Fibroblast of lung (primary cell): ENCODE measurements at regions not wholly inside any gene's neighbourhood (a gene's known extent, or its start where the extent isn't known, plus 50 kb on each side); places are given as distances from the start of the nearest gene placed in this dataset.

Source experiments
- DNase-seq, 2 donors: peaks; one replicate each; pipeline versions ENCODE4 v3.0.0 to v3.0.0-alpha.2; 2010; ENCODE audit warnings: low read depth in 2 of 2
- H2AFZ ChIP-seq: 2 replicates; pipeline ENCODE4 v1.5.1; 2012; ENCODE audit warnings: low read length, control low read depth, inconsistent platforms
- H3K27ac ChIP-seq: 2 replicates; pipeline ENCODE4 v1.5.1; 2011; ENCODE audit warnings: low read length, control low read depth; ENCODE audit not compliant: insufficient read depth
- H3K27me3 ChIP-seq: 2 replicates; pipeline ENCODE4 v1.5.1; 2011; ENCODE audit warnings: mild to moderate bottlenecking, low read length; ENCODE audit not compliant: control insufficient read depth, insufficient read depth
- H3K36me3 ChIP-seq: 2 replicates; pipeline ENCODE4 v1.5.1; 2011; ENCODE audit warnings: low read length; ENCODE audit not compliant: control insufficient read depth, insufficient read depth
- H3K4me1 ChIP-seq: 2 replicates; pipeline ENCODE4 v1.5.1; 2011; ENCODE audit warnings: low read length; ENCODE audit not compliant: control insufficient read depth, insufficient read depth; ENCODE audit errors: extremely low read depth
- H3K4me2 ChIP-seq: 2 replicates; pipeline ENCODE4 v1.5.1; 2011; ENCODE audit warnings: low read length, control low read depth; ENCODE audit not compliant: insufficient read depth; ENCODE audit errors: extremely low read depth
- H3K4me3 ChIP-seq, 4 experiments: fragments of 200-600 bp in 1 of 4; sonication (generic) in 1 of 4; replicated peaks in 1 of 4; 2 replicates each; pipeline ENCODE4 v1.5.1; 2011 to 2016; ENCODE audit warnings: low read length in 4 of 4, low read depth in 3 of 4, mild to moderate bottlenecking in 3 of 4, control low read depth in 2 of 4, inconsistent platforms in 1 of 4, mixed read lengths in 1 of 4; ENCODE audit not compliant: insufficient read depth in 1 of 4; ENCODE audit errors: control extremely low read depth in 1 of 4
- H3K79me2 ChIP-seq: 2 replicates; pipeline ENCODE4 v1.5.1; 2012; ENCODE audit warnings: mild to moderate bottlenecking, low read length, inconsistent platforms; ENCODE audit not compliant: control insufficient read depth, insufficient read depth
- H3K9ac ChIP-seq: 2 replicates; pipeline ENCODE4 v1.5.1; 2011; ENCODE audit warnings: mild to moderate bottlenecking, low read length, control low read depth; ENCODE audit not compliant: insufficient read depth
- H3K9me3 ChIP-seq: 2 replicates; pipeline ENCODE4 v1.5.1; 2012; ENCODE audit warnings: low read depth, low read length; ENCODE audit not compliant: control insufficient read depth, insufficient read depth
- H4K20me1 ChIP-seq: 2 replicates; pipeline ENCODE4 v1.5.1; 2011; ENCODE audit warnings: low read length; ENCODE audit not compliant: control insufficient read depth, insufficient read depth; ENCODE audit errors: extremely low read depth
- EZH2 ChIP-seq: IDR thresholded peaks from 2 replicates; pipeline ENCODE4 v1.5.1; 2012; ENCODE audit warnings: low read length, control low read depth, mild to moderate bottlenecking; ENCODE audit errors: missing control alignments
- TF ChIP-seq, protein P1 (sequence below), 2 donors: IDR thresholded peaks in 1 of 2; conservative IDR thresholded peaks in 1 of 2; 1 replicate in 1 of 2; 2 replicates in 1 of 2; pipeline ENCODE4 v1.5.1; 2011 to 2012; ENCODE audit warnings: low read length in 2 of 2, control low read depth in 1 of 2, inconsistent platforms in 1 of 2, low read depth in 1 of 2, mild to moderate bottlenecking in 1 of 2

DNA sequence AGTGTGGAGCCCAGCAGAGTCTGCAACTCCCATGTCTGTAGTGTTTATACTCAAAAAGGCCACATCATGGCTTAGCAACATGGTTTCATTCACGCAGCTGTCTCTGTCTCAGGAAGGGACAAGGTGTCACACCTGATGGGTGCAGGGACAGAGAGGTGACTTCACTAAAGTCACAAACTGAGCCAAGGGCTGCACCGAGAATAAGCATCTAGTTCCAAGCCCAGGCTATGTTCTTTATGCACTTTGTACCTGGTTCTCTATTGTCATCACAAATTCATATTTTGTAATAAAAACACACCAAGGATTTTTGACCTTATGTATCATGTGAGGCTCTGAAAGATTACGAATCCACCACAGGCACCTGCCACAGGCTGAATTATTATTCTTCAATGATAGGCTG lies 64.9 kb upstream of the STK32A start:
- no peaks in the 10 kb centered on the region for H4K20me1 ChIP-seq
- H3K36me3 ChIP-seq: no peaks in the 10 kb centered on the region
- H3K27ac ChIP-seq: no peak overlapping the region
- H3K4me1 ChIP-seq: peaks cover 7% of the 10 kb centered on the region
- no peak overlapping the region for H3K4me3 ChIP-seq
- H3K9me3 ChIP-seq: no peaks in the 10 kb centered on the region
- no peak overlapping the region for H3K9ac ChIP-seq
- H2AFZ ChIP-seq: no peak overlapping the region
- TF ChIP-seq EZH2: no peak
- TF ChIP-seq, protein P1, sequence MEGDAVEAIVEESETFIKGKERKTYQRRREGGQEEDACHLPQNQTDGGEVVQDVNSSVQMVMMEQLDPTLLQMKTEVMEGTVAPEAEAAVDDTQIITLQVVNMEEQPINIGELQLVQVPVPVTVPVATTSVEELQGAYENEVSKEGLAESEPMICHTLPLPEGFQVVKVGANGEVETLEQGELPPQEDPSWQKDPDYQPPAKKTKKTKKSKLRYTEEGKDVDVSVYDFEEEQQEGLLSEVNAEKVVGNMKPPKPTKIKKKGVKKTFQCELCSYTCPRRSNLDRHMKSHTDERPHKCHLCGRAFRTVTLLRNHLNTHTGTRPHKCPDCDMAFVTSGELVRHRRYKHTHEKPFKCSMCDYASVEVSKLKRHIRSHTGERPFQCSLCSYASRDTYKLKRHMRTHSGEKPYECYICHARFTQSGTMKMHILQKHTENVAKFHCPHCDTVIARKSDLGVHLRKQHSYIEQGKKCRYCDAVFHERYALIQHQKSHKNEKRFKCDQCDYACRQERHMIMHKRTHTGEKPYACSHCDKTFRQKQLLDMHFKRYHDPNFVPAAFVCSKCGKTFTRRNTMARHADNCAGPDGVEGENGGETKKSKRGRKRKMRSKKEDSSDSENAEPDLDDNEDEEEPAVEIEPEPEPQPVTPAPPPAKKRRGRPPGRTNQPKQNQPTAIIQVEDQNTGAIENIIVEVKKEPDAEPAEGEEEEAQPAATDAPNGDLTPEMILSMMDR (conservative IDR thresholded peaks at IDR 0.05 in 1 of 2, IDR thresholded peaks at IDR 0.05 in 1 of 2; ENCODE audit: low read depth in 1 of 2, low read length in 2 of 2): no peak
- no peaks in the 10 kb centered on the region for H3K27me3 ChIP-seq
- no peak for DNase-seq
- no peaks in the 10 kb centered on the region for H3K79me2 ChIP-seq
- H3K4me2 ChIP-seq: no peak overlapping the region

DNA sequence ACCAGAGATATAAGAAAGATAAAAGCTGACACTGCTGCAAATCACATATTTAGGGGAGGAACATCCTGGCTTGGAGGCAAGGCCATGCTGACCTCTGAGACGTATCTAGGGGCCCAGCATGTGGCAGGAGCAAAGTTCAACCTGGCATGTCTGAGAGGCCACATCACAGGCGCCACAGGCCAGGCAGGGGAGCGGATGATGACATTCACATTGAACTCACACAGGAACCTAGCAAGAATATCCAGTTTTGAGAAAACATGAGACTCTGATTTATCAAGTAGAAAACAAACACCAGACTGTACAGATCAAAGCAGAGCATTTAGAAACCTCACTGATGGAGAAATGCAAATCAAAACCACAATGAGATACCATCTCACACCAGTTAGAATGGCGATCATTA lies 64.2 kb upstream of the STK32A start:
- Histone ChIP-seq H3K4me2 (no peak overlapping the region), H3K79me2 (no peaks in the 10 kb centered on the region), H2AFZ (no peak overlapping the region), H3K4me1 (peaks cover 7% of the 10 kb centered on the region), H4K20me1 (no peaks in the 10 kb centered on the region), H3K4me3 (no peak overlapping the region), H3K9me3 (no peaks in the 10 kb centered on the region), H3K36me3 (no peaks in the 10 kb centered on the region), H3K27me3 (no peaks in the 10 kb centered on the region), H3K27ac (no peak overlapping the region), H3K9ac (no peak overlapping the region)
- DNase-seq: peak in 1 of 2 donors; percentile 39
- TF ChIP-seq, protein P1 (conservative IDR thresholded peaks at IDR 0.05 in 1 of 2, IDR thresholded peaks at IDR 0.05 in 1 of 2; ENCODE audit: low read depth in 1 of 2, low read length in 2 of 2): no peak
- TF ChIP-seq EZH2: no peak

DNA sequence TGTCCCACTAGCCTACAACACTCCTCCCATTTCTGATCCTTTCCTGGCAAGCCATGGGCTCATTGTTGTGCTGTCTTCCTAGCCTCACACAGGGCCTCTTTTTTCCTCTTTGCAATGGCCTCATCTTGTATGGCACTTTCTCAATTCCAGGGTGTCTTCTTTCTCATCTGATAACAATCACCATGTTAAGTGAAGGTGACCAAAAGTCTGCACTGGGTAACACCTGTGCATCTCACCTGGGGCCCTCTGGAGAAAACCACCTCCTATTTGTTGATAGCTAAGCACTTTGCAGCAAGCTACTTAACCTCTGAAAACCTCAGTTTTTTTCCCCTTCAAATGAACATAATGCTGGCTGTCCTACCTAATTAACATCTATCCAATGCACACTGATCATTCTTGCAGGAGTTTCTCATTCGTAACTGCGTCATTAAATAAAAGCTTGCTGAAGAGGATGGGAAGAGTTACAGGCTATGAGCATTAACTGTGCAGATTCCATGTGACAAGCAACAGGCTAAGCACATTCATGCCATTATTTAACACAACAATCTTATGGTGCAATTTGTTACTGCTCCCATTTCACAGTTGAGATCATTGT lies 60.1 kb upstream of the STK32A start:
- Histone ChIP-seq H4K20me1 (no peaks in the 10 kb centered on the region), H3K9ac (no peak overlapping the region), H3K36me3 (no peaks in the 10 kb centered on the region), H2AFZ (no peak overlapping the region), H3K9me3 (no peaks in the 10 kb centered on the region), H3K4me1 (peaks cover 7% of the 10 kb centered on the region), H3K27me3 (no peaks in the 10 kb centered on the region), H3K4me3 (no peak overlapping the region), H3K27ac (no peak overlapping the region), H3K4me2 (no peak overlapping the region), H3K79me2 (no peaks in the 10 kb centered on the region)
- no peak for DNase-seq
- no peak for TF ChIP-seq EZH2
- TF ChIP-seq, protein P1 (conservative IDR thresholded peaks at IDR 0.05 in 1 of 2, IDR thresholded peaks at IDR 0.05 in 1 of 2; ENCODE audit: low read depth in 1 of 2, low read length in 2 of 2): no peak
